Lower leg skin (tissue), 4 donors: ENCODE measurements at regions not wholly inside any gene's neighbourhood (a gene's known extent, or its start where the extent isn't known, plus 50 kb on each side); places are given as distances from the start of the nearest gene placed in this dataset.

Experiments
- DNase-seq, 2 donors: peaks; one replicate each; pipeline ENCODE4 v3.0.0-alpha.2; 2019; ENCODE audit warnings: low spot score in 2 of 2
- H3K4me3 ChIP-seq: fragments of 200-600 bp; sonication (generic); 2 replicates; pipeline ENCODE4 v1.5.1; 2017; ENCODE audit warnings: mild to moderate bottlenecking, low read depth; ENCODE audit not compliant: poor library complexity, severe bottlenecking
- POLR2A ChIP-seq, 2 donors: fragments of 450-650 bp; IDR thresholded peaks; one replicate each; pipeline ENCODE4 v1.6.1; 2016 to 2017; ENCODE audit warnings: antibody characterized with exemption in 2 of 2, mild to moderate bottlenecking in 1 of 2, moderate library complexity in 1 of 2
- WGBS, 2 donors: methylation state at CpG; one replicate each; pipeline ENCODE4 v1.1.5; 2018; 5-methylcytosine and 5-hydroxymethylcytosine counted together
- intact Hi-C: fragments of 100-400 bp; cut with DNase I; formaldehyde crosslinking; loops from one replicate; pipeline ENCODE4 v1.15.0; 2023; ENCODE audit warnings: low total_unique reads
- TF ChIP-seq, protein P1 (sequence below), 3 donors: fragments of 450-650 bp; IDR thresholded peaks; one replicate each; pipeline ENCODE4 v1.5.1; 2016; ENCODE audit warnings: antibody characterized with exemption in 3 of 3, mild to moderate bottlenecking in 3 of 3, moderate library complexity in 2 of 3

DNA sequence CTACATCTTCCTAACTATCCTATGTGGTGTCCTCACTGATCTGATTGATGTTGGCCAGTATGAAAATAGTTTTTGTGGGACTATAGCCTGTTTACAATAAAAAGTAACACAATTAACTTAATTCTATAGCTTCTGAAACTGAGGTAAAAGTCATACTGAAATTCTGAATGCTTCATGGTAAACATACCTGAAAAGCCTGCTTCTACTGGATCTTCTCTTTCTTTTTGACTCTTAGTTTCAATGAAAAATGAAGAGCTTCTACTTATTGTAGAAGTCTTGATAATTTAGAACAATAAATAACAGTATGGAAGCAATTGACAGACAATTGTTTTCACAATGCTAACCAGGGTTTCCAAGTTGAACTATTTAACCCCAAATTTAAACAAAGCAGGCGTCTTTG, 383.9 kb upstream of the MMS22L start:
- 76 to 78% methylated on average over 1 of the region's 1 CpG for WGBS, 2 donors
- DNase-seq, result no peak
- no peak overlapping the region for H3K4me3 ChIP-seq
- TF ChIP-seq, protein P1, sequence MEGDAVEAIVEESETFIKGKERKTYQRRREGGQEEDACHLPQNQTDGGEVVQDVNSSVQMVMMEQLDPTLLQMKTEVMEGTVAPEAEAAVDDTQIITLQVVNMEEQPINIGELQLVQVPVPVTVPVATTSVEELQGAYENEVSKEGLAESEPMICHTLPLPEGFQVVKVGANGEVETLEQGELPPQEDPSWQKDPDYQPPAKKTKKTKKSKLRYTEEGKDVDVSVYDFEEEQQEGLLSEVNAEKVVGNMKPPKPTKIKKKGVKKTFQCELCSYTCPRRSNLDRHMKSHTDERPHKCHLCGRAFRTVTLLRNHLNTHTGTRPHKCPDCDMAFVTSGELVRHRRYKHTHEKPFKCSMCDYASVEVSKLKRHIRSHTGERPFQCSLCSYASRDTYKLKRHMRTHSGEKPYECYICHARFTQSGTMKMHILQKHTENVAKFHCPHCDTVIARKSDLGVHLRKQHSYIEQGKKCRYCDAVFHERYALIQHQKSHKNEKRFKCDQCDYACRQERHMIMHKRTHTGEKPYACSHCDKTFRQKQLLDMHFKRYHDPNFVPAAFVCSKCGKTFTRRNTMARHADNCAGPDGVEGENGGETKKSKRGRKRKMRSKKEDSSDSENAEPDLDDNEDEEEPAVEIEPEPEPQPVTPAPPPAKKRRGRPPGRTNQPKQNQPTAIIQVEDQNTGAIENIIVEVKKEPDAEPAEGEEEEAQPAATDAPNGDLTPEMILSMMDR (IDR thresholded peaks at IDR 0.05), result no peak
- TF ChIP-seq POLR2A (IDR thresholded peaks at IDR 0.05), result no peak
- intact Hi-C loops, result no loop called here

DNA sequence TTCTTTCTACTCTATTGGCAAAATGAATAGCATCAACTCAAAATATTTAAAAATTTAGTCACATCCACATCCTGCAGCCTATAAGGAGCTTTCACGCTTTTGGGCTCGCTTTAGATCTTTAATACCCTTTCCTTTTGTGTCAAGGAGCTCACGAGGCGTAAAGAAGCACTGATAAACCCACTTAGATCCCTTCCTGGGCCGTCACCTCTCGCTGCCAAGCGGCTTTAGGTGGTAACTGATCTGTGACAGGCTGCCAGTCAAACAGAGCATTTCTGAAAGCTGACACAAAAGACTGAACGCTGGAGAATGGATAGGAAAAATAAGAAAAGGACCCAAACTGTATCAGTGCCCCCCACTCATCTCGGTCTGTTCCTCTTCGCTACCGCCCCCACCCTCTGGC, 385.7 kb upstream of the MMS22L start:
- H3K4me3 ChIP-seq, result no peak overlapping the region
- intact Hi-C loops, result no loop called here
- 48 to 60% methylated on average over 11 of the region's 11 CpGs for WGBS, 2 donors
- no peak for DNase-seq
- TF ChIP-seq, protein P1 (IDR thresholded peaks at IDR 0.05), result no peak
- no peak for TF ChIP-seq POLR2A (IDR thresholded peaks at IDR 0.05)

DNA sequence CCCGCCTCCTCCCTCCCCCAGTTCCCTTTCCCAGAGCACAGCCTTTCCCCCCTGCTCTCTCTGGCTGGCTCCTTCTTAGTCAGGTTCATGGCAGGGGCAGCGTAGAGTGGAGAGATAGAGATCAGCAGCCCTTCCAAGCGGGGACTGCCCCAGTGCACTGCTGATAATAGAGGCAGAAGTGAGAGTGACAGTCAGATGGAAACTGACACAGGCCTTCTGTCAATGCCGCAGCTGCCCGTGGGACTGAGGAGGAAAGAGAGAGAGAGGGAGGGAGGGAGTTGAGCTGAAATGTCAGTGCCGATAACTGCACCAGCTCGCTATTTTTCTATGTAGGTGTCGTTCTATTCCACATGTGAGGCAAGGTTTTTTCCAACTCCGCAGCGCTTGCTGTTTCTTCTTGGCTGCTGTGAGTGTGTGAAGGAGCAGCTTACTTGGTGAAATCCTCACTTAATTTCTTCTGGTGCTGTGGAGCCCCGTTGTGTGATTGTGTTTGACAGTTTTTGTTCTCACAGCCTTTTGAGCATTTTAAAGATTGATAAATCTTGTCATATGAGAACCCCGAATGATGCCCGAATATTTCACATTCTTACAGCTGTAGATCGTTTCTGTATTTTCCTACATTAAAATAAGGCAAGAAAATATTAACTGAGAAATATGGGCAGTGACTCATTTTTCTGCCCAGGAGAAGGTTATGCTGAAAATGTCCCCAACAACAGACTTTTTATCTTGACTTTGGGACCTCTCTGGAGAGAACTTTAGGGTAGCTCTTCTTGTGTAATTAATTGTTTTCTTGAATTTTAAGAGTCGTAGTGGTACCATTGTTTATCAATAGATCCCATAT, 386.4 kb upstream of the MMS22L start:
- H3K4me3 ChIP-seq, result no peak overlapping the region

DNA sequence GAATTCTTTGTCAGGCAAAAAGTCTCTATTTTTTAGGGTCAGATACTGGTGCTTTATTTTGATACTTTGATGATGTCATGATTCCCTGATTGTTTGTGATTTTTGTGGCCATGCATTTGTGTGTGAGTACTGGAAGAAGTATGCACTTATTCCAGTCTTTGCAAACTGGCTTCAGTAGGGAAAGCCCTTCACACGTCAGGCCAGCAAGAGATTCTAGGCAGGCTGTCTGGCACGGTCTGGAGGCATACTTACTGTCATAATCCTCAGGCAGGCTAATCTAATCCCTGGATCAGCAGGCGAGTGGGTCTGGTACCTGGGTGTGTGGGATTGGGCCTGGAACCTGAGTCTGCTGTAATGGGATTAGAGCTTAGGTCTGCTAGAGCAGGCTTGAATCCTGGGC, 391.8 kb upstream of the MMS22L start:
- H3K4me3 ChIP-seq, result no peak overlapping the region
- TF ChIP-seq POLR2A (IDR thresholded peaks at IDR 0.05), result no peak
- TF ChIP-seq, protein P1 (IDR thresholded peaks at IDR 0.05), result no peak
- intact Hi-C loops, result no loop called here
- 82 to 96% methylated on average over 3 of the region's 3 CpGs for WGBS, 2 donors
- DNase-seq, result peak in 1 of 2 donors; percentile 70

More for the DNA sequence above, 386.4 kb upstream of the MMS22L start:
- intact Hi-C loops, result no loop called here
- TF ChIP-seq, protein P1 (IDR thresholded peaks at IDR 0.05), result no peak
- no peak for TF ChIP-seq POLR2A (IDR thresholded peaks at IDR 0.05)
- 20 to 23% methylated on average over 15 of the region's 15 CpGs for WGBS, 2 donors
- DNase-seq, result no peak

DNA sequence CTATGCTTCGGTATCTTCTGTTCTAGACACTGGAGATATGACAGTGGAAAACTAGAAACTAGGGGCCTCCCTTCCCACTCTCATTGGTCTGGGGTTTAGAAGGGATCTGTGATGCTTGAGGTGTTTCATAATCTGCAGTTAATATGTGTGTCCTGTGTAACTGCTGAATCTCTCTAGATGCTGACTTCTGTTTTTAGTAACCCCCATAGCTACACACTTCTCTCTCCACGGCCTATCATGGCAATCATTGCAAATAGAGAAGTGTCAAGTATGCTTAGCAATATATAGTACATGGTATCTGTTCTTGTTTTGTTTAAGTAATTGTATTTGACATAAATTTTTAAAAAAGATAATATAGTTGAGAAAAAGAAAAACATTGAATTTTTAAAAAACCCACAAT, 394.6 kb upstream of the MMS22L start:
- 71 to 84% methylated on average over 2 of the region's 2 CpGs for WGBS, 2 donors

More for the DNA sequence above, 394.6 kb upstream of the MMS22L start:
- intact Hi-C loops, result no loop called here
- no peak overlapping the region for H3K4me3 ChIP-seq
- TF ChIP-seq, protein P1 (IDR thresholded peaks at IDR 0.05), result no peak
- no peak for TF ChIP-seq POLR2A (IDR thresholded peaks at IDR 0.05)
- DNase-seq, result no peak
